ENCODE measurements at regions not wholly inside any gene's neighbourhood (a gene's known extent, or its start where the extent isn't known, plus 50 kb on each side); places are given as distances from the start of the nearest gene placed in this dataset.

- no peak for DNase-seq
- no peak for TF ChIP-seq POLR2A (IDR thresholded peaks at IDR 0.05)
- TF ChIP-seq, protein P1, sequence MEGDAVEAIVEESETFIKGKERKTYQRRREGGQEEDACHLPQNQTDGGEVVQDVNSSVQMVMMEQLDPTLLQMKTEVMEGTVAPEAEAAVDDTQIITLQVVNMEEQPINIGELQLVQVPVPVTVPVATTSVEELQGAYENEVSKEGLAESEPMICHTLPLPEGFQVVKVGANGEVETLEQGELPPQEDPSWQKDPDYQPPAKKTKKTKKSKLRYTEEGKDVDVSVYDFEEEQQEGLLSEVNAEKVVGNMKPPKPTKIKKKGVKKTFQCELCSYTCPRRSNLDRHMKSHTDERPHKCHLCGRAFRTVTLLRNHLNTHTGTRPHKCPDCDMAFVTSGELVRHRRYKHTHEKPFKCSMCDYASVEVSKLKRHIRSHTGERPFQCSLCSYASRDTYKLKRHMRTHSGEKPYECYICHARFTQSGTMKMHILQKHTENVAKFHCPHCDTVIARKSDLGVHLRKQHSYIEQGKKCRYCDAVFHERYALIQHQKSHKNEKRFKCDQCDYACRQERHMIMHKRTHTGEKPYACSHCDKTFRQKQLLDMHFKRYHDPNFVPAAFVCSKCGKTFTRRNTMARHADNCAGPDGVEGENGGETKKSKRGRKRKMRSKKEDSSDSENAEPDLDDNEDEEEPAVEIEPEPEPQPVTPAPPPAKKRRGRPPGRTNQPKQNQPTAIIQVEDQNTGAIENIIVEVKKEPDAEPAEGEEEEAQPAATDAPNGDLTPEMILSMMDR (IDR thresholded peaks at IDR 0.05), result no peak
- Histone ChIP-seq H3K4me1 (no peaks in the 10 kb centered on the region), H3K36me3 (no peaks in the 10 kb centered on the region), H3K4me3 (replicated peaks in 1 of 3) (no peak overlapping the region), H3K27ac (no peak overlapping the region), H3K27me3 (no peaks in the 10 kb centered on the region), H3K9me3 (no peaks in the 10 kb centered on the region)
- 92 to 94% methylated on average over 7 of the region's 7 CpGs for WGBS, 2 donors
- intact Hi-C loops (cut with DNase I), result no loop called here
Measured at GRCh38 chr2:129756276-129756675, 223.2 kb upstream of the RAB6C start.

DNA sequence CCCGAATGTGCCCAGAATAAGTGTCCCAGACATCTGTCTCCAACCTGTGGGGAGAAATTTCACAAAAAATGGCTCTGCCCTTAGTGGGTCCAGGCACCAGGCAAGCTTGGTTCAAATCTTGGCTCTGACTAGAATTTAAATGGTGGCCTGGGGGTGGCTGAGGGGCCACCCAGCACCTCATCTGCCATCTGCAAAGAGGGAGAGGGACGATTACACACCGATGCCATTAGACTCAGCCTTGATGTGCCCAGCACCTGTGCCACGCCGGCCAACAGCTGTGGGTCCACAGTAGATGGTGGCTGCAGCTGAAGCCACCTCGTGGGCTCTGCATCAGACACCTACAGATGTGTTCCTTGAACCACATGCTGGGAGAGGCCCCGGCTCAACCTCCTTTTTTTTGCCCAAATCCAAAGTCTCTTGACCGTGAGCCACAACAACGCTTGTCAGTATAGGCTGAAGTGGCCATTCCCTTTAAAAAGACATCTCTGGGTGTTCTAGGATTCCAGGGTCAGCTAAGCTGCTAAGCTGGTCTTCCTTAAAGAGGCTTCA, 222.0 kb upstream of the RAB6C start:
- no peaks in the 10 kb centered on the region for H3K36me3 ChIP-seq
- DNase-seq, result no peak
- H3K27me3 ChIP-seq, result no peaks in the 10 kb centered on the region
- no peaks in the 10 kb centered on the region for H3K9me3 ChIP-seq
- intact Hi-C loops (cut with DNase I), result no loop called here
- no peak overlapping the region for H3K27ac ChIP-seq
- H3K4me1 ChIP-seq, result no peaks in the 10 kb centered on the region
- WGBS, 2 donors, result 83 to 96% methylated on average over 5 to 9 of the region's 9 CpGs
- TF ChIP-seq POLR2A (IDR thresholded peaks at IDR 0.05), result no peak
- TF ChIP-seq, protein P1 (IDR thresholded peaks at IDR 0.05), result no peak
- H3K4me3 ChIP-seq (replicated peaks in 1 of 3), result no peak overlapping the region

GRCh38 chr2:129757915-129758783, 221.3 kb upstream of the RAB6C start:
- H3K4me3 ChIP-seq (replicated peaks in 1 of 3), result no peak overlapping the region
- no peak for TF ChIP-seq POLR2A (IDR thresholded peaks at IDR 0.05)
- TF ChIP-seq, protein P1 (IDR thresholded peaks at IDR 0.05), result no peak
- intact Hi-C loops (cut with DNase I), result no loop called here
- H3K4me1 ChIP-seq, result no peaks in the 10 kb centered on the region
- H3K9me3 ChIP-seq, result no peaks in the 10 kb centered on the region
- 52 to 65% methylated on average over 15 of the region's 15 CpGs for WGBS, 2 donors
- H3K36me3 ChIP-seq, result no peaks in the 10 kb centered on the region
- DNase-seq, result no peak
- no peaks in the 10 kb centered on the region for H3K27me3 ChIP-seq
- H3K27ac ChIP-seq, result no peak overlapping the region

- Histone ChIP-seq H3K27me3 (no peaks in the 10 kb centered on the region), H3K9me3 (no peaks in the 10 kb centered on the region), H3K4me1 (no peaks in the 10 kb centered on the region), H3K4me3 (replicated peaks in 1 of 3) (no peak overlapping the region), H3K27ac (no peak overlapping the region), H3K36me3 (no peaks in the 10 kb centered on the region)
- intact Hi-C loops (cut with DNase I), result no loop called here
- no peak for DNase-seq
- TF ChIP-seq, protein P1 (IDR thresholded peaks at IDR 0.05), result no peak
- no peak for TF ChIP-seq POLR2A (IDR thresholded peaks at IDR 0.05)
- 71 to 78% methylated on average over 8 to 14 of the region's 14 CpGs for WGBS, 2 donors
Measured at GRCh38 chr2:129758784-129759471, 220.5 kb upstream of the RAB6C start.

Data from thyroid gland (tissue), 4 donors.